HL-60 (cell line): ENCODE measurements at regions not wholly inside any gene's neighbourhood (a gene's known extent, or its start where the extent isn't known, plus 50 kb on each side); places are given as distances from the start of the nearest gene placed in this dataset.

Experiments used
- DNase-seq, 2 experiments: peaks; one replicate each; pipeline ENCODE4 v3.0.0-alpha.2; 2010 to 2020; ENCODE audit warnings: low read depth in 1 of 2, low spot score in 1 of 2
- H3K27ac ChIP-seq: fragments of 250-450 bp; sonication (Bioruptor Pico); replicated peaks from 2 replicates; pipeline ENCODE4 v1.5.1; 2020; ENCODE audit warnings: mild to moderate bottlenecking, moderate library complexity
- H3K27me3 ChIP-seq: fragments of 250-450 bp; sonication (Bioruptor Pico); 2 replicates; pipeline ENCODE4 v1.5.1; 2021; ENCODE audit warnings: mild to moderate bottlenecking, moderate library complexity; ENCODE audit not compliant: insufficient read depth, poor library complexity, severe bottlenecking
- H3K4me3 ChIP-seq: replicated peaks from 2 replicates; pipeline ENCODE4 v1.5.1; 2011; ENCODE audit warnings: mild to moderate bottlenecking, control low read depth, low read length; ENCODE audit not compliant: insufficient read depth
- GABPA ChIP-seq: IDR thresholded peaks from 2 replicates; pipeline ENCODE4 v1.6.1; 2012; ENCODE audit warnings: low read depth
- POLR2AphosphoS5 ChIP-seq: IDR thresholded peaks from 2 replicates; pipeline ENCODE4 v1.6.1; 2012; ENCODE audit warnings: low read depth
- SPI1 ChIP-seq: IDR thresholded peaks from 2 replicates; pipeline ENCODE4 v1.6.1; 2012; ENCODE audit warnings: low read depth, mild to moderate bottlenecking, borderline replicate concordance
- TF ChIP-seq, protein P1 (sequence below): IDR thresholded peaks from 2 replicates; pipeline ENCODE4 v1.6.1; 2012; ENCODE audit warnings: low read depth; ENCODE audit not compliant: insufficient replicate concordance
- TF ChIP-seq, protein P2 (sequence below): IDR thresholded peaks from one replicate; pipeline ENCODE4 v1.5.1; 2011; ENCODE audit warnings: low read length, control low read depth, inconsistent platforms; ENCODE audit not compliant: insufficient read depth

DNA sequence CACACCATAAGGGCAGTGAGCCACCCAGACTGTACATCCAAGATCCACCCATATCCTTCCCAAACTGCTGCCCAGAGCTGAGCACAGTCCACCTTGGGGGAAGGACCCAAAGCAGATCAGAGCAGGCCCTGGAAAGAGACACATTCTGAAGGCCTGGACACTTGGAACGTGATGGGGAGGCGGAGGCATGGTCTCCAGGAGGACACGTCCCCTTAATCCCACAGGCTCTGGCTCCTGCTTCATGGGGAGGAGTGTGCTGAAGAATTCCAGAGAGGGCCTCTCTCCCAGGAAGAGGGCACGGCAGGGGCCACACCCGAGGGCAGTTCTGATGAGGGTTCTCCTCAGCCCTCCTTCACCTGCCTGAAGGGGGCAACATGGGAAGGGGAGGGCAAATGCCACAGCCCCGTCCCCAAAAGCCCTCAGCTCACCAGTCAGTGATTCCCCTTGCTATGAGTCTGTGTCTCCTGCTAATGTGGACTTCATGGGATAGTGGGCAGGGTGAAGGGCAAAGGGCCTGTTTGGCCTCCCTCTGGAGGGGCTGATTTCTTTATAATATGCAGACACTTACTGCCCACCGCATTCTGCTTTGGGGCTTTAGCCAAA is 276.8 kb downstream of the ENC1 start:
- no peak for TF ChIP-seq POLR2AphosphoS5
- TF ChIP-seq, protein P1, sequence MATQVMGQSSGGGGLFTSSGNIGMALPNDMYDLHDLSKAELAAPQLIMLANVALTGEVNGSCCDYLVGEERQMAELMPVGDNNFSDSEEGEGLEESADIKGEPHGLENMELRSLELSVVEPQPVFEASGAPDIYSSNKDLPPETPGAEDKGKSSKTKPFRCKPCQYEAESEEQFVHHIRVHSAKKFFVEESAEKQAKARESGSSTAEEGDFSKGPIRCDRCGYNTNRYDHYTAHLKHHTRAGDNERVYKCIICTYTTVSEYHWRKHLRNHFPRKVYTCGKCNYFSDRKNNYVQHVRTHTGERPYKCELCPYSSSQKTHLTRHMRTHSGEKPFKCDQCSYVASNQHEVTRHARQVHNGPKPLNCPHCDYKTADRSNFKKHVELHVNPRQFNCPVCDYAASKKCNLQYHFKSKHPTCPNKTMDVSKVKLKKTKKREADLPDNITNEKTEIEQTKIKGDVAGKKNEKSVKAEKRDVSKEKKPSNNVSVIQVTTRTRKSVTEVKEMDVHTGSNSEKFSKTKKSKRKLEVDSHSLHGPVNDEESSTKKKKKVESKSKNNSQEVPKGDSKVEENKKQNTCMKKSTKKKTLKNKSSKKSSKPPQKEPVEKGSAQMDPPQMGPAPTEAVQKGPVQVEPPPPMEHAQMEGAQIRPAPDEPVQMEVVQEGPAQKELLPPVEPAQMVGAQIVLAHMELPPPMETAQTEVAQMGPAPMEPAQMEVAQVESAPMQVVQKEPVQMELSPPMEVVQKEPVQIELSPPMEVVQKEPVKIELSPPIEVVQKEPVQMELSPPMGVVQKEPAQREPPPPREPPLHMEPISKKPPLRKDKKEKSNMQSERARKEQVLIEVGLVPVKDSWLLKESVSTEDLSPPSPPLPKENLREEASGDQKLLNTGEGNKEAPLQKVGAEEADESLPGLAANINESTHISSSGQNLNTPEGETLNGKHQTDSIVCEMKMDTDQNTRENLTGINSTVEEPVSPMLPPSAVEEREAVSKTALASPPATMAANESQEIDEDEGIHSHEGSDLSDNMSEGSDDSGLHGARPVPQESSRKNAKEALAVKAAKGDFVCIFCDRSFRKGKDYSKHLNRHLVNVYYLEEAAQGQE = no peak
- TF ChIP-seq, protein P2, sequence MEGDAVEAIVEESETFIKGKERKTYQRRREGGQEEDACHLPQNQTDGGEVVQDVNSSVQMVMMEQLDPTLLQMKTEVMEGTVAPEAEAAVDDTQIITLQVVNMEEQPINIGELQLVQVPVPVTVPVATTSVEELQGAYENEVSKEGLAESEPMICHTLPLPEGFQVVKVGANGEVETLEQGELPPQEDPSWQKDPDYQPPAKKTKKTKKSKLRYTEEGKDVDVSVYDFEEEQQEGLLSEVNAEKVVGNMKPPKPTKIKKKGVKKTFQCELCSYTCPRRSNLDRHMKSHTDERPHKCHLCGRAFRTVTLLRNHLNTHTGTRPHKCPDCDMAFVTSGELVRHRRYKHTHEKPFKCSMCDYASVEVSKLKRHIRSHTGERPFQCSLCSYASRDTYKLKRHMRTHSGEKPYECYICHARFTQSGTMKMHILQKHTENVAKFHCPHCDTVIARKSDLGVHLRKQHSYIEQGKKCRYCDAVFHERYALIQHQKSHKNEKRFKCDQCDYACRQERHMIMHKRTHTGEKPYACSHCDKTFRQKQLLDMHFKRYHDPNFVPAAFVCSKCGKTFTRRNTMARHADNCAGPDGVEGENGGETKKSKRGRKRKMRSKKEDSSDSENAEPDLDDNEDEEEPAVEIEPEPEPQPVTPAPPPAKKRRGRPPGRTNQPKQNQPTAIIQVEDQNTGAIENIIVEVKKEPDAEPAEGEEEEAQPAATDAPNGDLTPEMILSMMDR = no peak
- TF ChIP-seq GABPA = no peak
- TF ChIP-seq SPI1 = no peak
- Histone ChIP-seq H3K4me3 (no peak overlapping the region), H3K27me3 (no peaks in the 10 kb centered on the region), H3K27ac (no peak overlapping the region)
- DNase-seq = no peak

DNA sequence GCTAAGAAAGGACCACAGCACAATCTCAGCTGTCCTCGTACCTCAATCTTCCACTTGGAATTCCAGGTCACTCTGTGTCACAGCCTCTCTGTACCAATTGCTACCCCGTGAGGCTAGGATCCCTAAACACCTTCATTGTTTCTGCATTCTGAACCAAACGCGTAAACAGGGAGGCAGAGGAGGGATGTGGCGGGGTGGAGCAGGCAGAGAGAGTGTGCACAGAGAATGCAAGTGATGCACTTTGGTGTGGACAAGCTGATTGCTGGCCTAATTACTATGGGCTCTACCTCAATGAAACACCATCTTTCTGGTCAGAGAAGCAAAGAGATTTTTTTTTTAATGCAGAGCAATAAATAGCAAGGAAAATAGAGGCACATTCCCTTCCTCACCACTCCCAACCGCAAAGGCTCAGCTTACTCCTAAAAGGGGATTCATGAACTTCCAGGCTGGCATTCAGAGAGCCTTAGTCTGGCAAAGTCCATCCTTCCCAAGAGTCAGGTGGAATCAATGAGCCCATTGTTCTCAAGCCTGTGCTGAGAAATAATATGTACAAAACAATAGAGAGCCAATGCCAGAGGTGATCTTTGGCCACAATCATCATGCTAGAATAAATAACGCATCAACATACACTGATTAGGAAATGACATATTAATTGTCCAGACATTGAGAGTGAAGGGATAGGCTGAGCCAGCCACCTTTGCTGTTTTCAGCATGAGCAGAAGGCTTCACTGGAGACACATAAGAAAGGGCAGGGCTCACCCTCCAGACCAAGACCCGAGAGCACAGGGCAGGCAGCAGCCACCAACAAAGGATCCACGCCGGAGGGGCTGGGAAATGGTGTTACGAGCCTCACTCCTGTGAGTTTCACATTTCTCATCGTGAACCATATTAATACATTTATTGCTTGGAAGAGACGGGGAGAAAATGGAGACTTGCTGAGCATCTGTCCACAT is 278.8 kb downstream of the ENC1 start:
- H3K27ac ChIP-seq = no peak overlapping the region
- TF ChIP-seq, protein P2 = no peak
- TF ChIP-seq POLR2AphosphoS5 (no peak), SPI1 (no peak), GABPA (no peak)
- TF ChIP-seq, protein P1 = no peak
- DNase-seq = no peak
- no peaks in the 10 kb centered on the region for H3K27me3 ChIP-seq
- H3K4me3 ChIP-seq = no peak overlapping the region

DNA sequence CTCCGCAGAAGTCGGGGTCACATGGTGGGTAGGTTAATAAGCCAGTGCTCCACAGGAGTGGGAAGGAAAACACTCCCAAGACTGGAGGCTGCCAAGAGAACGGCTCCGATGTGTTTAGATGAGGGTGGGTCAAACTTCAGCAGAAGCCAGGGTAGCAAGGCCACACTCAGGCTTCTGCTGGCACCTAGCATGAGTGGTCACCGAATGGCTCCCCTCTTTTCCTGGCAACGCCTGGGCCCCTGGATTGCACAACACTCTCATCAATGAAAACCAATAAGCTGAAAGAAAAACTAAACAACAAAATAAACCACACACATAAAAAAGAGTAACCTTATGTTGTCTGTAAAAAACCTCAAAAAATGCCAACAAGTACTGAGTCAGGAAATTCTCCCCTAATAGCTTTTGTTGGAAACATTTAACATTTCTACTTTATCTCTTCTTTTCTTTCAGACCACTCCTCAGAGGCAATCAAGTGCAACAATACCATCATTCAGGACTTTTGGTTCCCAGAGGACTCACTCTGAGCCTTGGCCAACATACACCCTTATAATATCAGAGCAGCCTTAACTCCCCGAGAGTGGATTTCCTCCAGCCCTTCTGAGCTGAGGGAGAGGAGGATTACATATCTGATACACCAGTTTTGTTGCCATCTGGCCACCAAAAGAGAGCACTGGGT is 279.9 kb downstream of the ENC1 start:
- TF ChIP-seq GABPA (no peak), SPI1 (no peak), POLR2AphosphoS5 (no peak)
- TF ChIP-seq, protein P2 = no peak
- TF ChIP-seq, protein P1 = no peak
- no peak overlapping the region for H3K4me3 ChIP-seq
- H3K27me3 ChIP-seq = no peaks in the 10 kb centered on the region
- no peak overlapping the region for H3K27ac ChIP-seq
- no peak for DNase-seq
